ENCODE measurements at regions not wholly inside any gene's neighbourhood (a gene's known extent, or its start where the extent isn't known, plus 50 kb on each side); places are given as distances from the start of the nearest gene placed in this dataset.

DNA sequence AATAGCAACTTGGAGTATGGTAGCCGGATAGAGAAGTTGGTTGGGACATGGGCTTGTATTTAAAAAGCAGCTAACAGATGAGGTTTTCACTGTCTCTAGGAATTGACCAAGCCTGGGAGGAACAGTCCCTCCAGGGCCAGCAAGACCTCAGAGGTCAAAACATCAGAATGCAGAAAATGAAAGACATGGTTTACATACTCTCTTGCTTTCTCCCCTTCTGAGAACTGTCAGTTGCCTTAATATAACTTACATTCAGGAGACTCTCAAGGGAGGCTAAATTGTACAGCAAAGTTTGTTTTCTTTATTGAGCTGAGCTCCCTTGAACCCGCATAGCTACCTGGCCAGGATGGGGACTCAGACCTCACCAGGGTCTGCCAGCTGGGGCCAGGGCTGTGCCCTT is 179.3 kb downstream of the GAS1 start:
- DNase-seq = no peak
- POLR2A ChIA-PET = no interaction called here
- no peaks in the 10 kb centered on the region for H3K9me3 ChIP-seq
- H3K36me3 ChIP-seq (replicated peaks in 1 of 2; ENCODE audit: control insufficient read depth in 1 of 2, insufficient read depth in 2 of 2, low read length in 1 of 2) = no peaks in the 10 kb centered on the region
- H3K4me2 ChIP-seq = no peak overlapping the region
- H3K9ac ChIP-seq = no peak overlapping the region
- no peaks in the 10 kb centered on the region for H3K27me3 ChIP-seq (ENCODE audit: insufficient read depth)
- CTCF ChIA-PET = no interaction called here
- TF ChIP-seq NRF1 (IDR thresholded peaks at IDR 0.05; ENCODE audit: low read depth, low read length) = no peak
- TF ChIP-seq GABPA (IDR thresholded peaks at IDR 0.05; ENCODE audit: low read depth) = no peak
- TF ChIP-seq, protein P1, sequence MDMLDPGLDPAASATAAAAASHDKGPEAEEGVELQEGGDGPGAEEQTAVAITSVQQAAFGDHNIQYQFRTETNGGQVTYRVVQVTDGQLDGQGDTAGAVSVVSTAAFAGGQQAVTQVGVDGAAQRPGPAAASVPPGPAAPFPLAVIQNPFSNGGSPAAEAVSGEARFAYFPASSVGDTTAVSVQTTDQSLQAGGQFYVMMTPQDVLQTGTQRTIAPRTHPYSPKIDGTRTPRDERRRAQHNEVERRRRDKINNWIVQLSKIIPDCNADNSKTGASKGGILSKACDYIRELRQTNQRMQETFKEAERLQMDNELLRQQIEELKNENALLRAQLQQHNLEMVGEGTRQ (IDR thresholded peaks at IDR 0.05; ENCODE audit: borderline replicate concordance, low read depth, low read length) = no peak
- TF ChIP-seq RCOR1 (IDR thresholded peaks at IDR 0.05; ENCODE audit: low read length) = no peak
- TF ChIP-seq, protein P2, sequence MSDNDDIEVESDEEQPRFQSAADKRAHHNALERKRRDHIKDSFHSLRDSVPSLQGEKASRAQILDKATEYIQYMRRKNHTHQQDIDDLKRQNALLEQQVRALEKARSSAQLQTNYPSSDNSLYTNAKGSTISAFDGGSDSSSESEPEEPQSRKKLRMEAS (IDR thresholded peaks at IDR 0.05; ENCODE audit: low read depth) = no peak
- no peak for TF ChIP-seq FOXM1 (IDR thresholded peaks at IDR 0.05; ENCODE audit: low read depth)
- no peak for TF ChIP-seq MXI1 (IDR thresholded peaks at IDR 0.05; ENCODE audit: low read depth, low read length)
- no peak for TF ChIP-seq MEF2A (IDR thresholded peaks at IDR 0.05; ENCODE audit: borderline replicate concordance, low read depth)
- TF ChIP-seq RXRA (IDR thresholded peaks at IDR 0.05; ENCODE audit: borderline replicate concordance, low read depth) = no peak
- TF ChIP-seq TCF12 (IDR thresholded peaks at IDR 0.05) = no peak
- no peak for TF ChIP-seq PBX3 (IDR thresholded peaks at IDR 0.05)
- no peak for TF ChIP-seq GATA2 (CRISPR knock-in tag; IDR thresholded peaks at IDR 0.05)
- TF ChIP-seq JUND (IDR thresholded peaks at IDR 0.05) = no peak
- TF ChIP-seq RFX5 (IDR thresholded peaks at IDR 0.05; ENCODE audit: low read length) = no peak
- TF ChIP-seq, protein P3, sequence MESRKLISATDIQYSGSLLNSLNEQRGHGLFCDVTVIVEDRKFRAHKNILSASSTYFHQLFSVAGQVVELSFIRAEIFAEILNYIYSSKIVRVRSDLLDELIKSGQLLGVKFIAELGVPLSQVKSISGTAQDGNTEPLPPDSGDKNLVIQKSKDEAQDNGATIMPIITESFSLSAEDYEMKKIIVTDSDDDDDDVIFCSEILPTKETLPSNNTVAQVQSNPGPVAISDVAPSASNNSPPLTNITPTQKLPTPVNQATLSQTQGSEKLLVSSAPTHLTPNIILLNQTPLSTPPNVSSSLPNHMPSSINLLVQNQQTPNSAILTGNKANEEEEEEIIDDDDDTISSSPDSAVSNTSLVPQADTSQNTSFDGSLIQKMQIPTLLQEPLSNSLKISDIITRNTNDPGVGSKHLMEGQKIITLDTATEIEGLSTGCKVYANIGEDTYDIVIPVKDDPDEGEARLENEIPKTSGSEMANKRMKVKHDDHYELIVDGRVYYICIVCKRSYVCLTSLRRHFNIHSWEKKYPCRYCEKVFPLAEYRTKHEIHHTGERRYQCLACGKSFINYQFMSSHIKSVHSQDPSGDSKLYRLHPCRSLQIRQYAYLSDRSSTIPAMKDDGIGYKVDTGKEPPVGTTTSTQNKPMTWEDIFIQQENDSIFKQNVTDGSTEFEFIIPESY (IDR thresholded peaks at IDR 0.05; ENCODE audit: borderline replicate concordance, low read depth) = no peak
- no peak for TF ChIP-seq TAF1 (IDR thresholded peaks at IDR 0.05; ENCODE audit: borderline replicate concordance, low read depth, low read length)
- TF ChIP-seq TEAD4 (IDR thresholded peaks at IDR 0.05; ENCODE audit: borderline replicate concordance, insufficient read depth) = no peak
- TF ChIP-seq FOSL2 (IDR thresholded peaks at IDR 0.05; ENCODE audit: borderline replicate concordance, low read depth) = no peak
- H3K4me1 ChIP-seq (ENCODE audit: control insufficient read depth in 1 of 2, insufficient read depth in 2 of 2, low read depth in 1 of 2, low read length in 1 of 2) = no peaks in the 10 kb centered on the region
- no peaks in the 10 kb centered on the region for H3K79me2 ChIP-seq (ENCODE audit: insufficient read depth)
- no peaks in the 10 kb centered on the region for H4K20me1 ChIP-seq (ENCODE audit: insufficient read depth)
- 96% methylated on average over 2 of the region's 2 CpGs for whole genome bisulfite sequencing (ENCODE audit: low lambda C conversion rate)
- H3K4me3 ChIP-seq (ENCODE audit: low read depth in 2 of 2, low read length in 1 of 2) = no peak overlapping the region
- H3F3A ChIP-seq (replicated peaks; ENCODE audit: insufficient read depth) = no peaks in the 10 kb centered on the region
- H3K27ac ChIP-seq (ENCODE audit: low read depth in 2 of 2, low read length in 1 of 2) = no peak overlapping the region
- H2AFZ ChIP-seq (ENCODE audit: low read depth) = no peak overlapping the region
- no peaks in the 10 kb centered on the region for H3K9me2 ChIP-seq

Data from SK-N-SH (cell line).